H1 (cell line): ENCODE measurements at regions not wholly inside any gene's neighbourhood (a gene's known extent, or its start where the extent isn't known, plus 50 kb on each side); places are given as distances from the start of the nearest gene placed in this dataset.

ENCODE experiments used
- CTCF ChIA-PET: fragments of 300-600 bp; sonication (Branson Sonifier 250); formaldehyde crosslinking; loops from one replicate; lab custom pipeline; 2021; ENCODE audit not compliant: partially characterized antibody; lab: Charles Lee
- POLR2A ChIA-PET: fragments of 300-600 bp; sonication (Branson Sonifier 250); formaldehyde crosslinking; loops from one replicate; lab custom pipeline; 2021; ENCODE audit warnings: inconsistent platforms; ENCODE audit not compliant: partially characterized antibody; lab: Charles Lee
- DNase-seq, 2 experiments: peaks; one replicate each; pipeline versions ENCODE4 v3.0.0 to v3.0.0-alpha.2; 2010 to 2022; ENCODE audit warnings: low spot score in 2 of 2, low read depth in 1 of 2, mixed read lengths in 1 of 2
- FAIRE-seq: peaks from 2 replicates; lab custom pipeline; 2011; peaks lifted over from hg19 to GRCh38; lab: Jason Lieb, UNC
- H2AFZ ChIP-seq: 2 replicates; pipeline ENCODE4 v1.8.1; 2012; ENCODE audit warnings: low read length, inconsistent platforms
- H2AK5ac ChIP-seq: 2 replicates; pipeline ENCODE4 v1.6.1; 2013; ENCODE audit warnings: low read depth, low read length
- H2BK120ac ChIP-seq: replicated peaks from 2 replicates; pipeline ENCODE3; 2013; ENCODE audit warnings: low read depth, low read length, inconsistent platforms
- H2BK12ac ChIP-seq: 2 replicates; pipeline ENCODE4 v1.6.1; 2013; ENCODE audit warnings: low read depth, low read length
- H2BK15ac ChIP-seq: 2 replicates; pipeline ENCODE4 v1.6.1; 2013; ENCODE audit warnings: low read length
- H2BK20ac ChIP-seq: 2 replicates; pipeline ENCODE4 v1.6.1; 2013; ENCODE audit warnings: low read length
- H2BK5ac ChIP-seq: 2 replicates; pipeline ENCODE4 v1.6.1; 2013; ENCODE audit warnings: low read depth, low read length
- H3K14ac ChIP-seq: 2 replicates; pipeline ENCODE4 v1.6.1; 2013; ENCODE audit warnings: inconsistent platforms; ENCODE audit not compliant: insufficient read length
- H3K18ac ChIP-seq: 2 replicates; pipeline ENCODE4 v1.6.1; 2013; ENCODE audit warnings: low read length; ENCODE audit errors: extremely low read depth
- H3K23ac ChIP-seq: 2 replicates; pipeline ENCODE4 v1.6.1; 2013; ENCODE audit warnings: inconsistent platforms; ENCODE audit not compliant: insufficient read length
- H3K23me2 ChIP-seq: 2 replicates; pipeline ENCODE4 v1.6.1; 2013; ENCODE audit warnings: low read depth, low read length
- H3K27ac ChIP-seq: 2 replicates; pipeline ENCODE4 v1.6.1; 2011; ENCODE audit warnings: low read depth, low read length, inconsistent platforms
- H3K27me3 ChIP-seq, 4 experiments: replicated peaks in 1 of 4; 1 replicate in 1 of 4; 2 replicates in 3 of 4; pipeline versions ENCODE4 v1.6.1 to v1.8.1; 2011 to 2013; ENCODE audit warnings: low read length in 3 of 4, mild to moderate bottlenecking in 3 of 4, inconsistent platforms in 2 of 4, mixed read lengths in 2 of 4, moderate library complexity in 1 of 4; ENCODE audit not compliant: control insufficient read depth in 3 of 4, insufficient read depth in 3 of 4; ENCODE audit errors: extremely low read depth in 1 of 4
- H3K36me3 ChIP-seq, 4 experiments: 2 replicates each; pipeline versions ENCODE4 v1.6.1 to v1.8.1; 2011 to 2013; ENCODE audit warnings: mild to moderate bottlenecking in 4 of 4, low read length in 3 of 4, moderate library complexity in 2 of 4, control low read depth in 1 of 4, inconsistent platforms in 1 of 4; ENCODE audit not compliant: insufficient read depth in 4 of 4, control insufficient read depth in 2 of 4
- H3K4ac ChIP-seq: replicated peaks from 2 replicates; pipeline ENCODE3; 2013; ENCODE audit warnings: low read length, low read depth, mixed read lengths, inconsistent platforms; ENCODE audit not compliant: insufficient read length
- H3K4me1 ChIP-seq, 4 experiments: replicated peaks in 1 of 4; 1 replicate in 1 of 4; 2 replicates in 3 of 4; pipeline versions ENCODE4 v1.6.1 to v1.8.1; 2011 to 2013; ENCODE audit warnings: low read length in 3 of 4, inconsistent platforms in 2 of 4, mixed read lengths in 1 of 4; ENCODE audit not compliant: insufficient read depth in 4 of 4, control insufficient read depth in 3 of 4
- H3K4me2 ChIP-seq, 2 experiments: 2 replicates each; pipeline versions ENCODE4 v1.6.1 to v1.8.1; 2011 to 2013; ENCODE audit warnings: low read depth in 2 of 2, low read length in 2 of 2, control low read depth in 1 of 2, inconsistent platforms in 1 of 2, mild to moderate bottlenecking in 1 of 2; ENCODE audit not compliant: insufficient read depth in 1 of 2
- H3K4me3 ChIP-seq, 4 experiments: fragments of 200-600, 300-600 bp in 1 of 4; sonication (generic), shearing (Covaris generic), sonication (Bioruptor Twin) in 1 of 4; 2 replicates each; pipeline versions ENCODE4 v1.5.1 to v1.8.1; 2011 to 2016; ENCODE audit warnings: low read length in 4 of 4, low read depth in 3 of 4, control low read depth in 2 of 4, inconsistent platforms in 2 of 4, mild to moderate bottlenecking in 2 of 4, mixed read lengths in 1 of 4, moderate library complexity in 1 of 4; ENCODE audit not compliant: insufficient read depth in 2 of 4; ENCODE audit errors: extremely low read depth in 1 of 4
- H3K56ac ChIP-seq: replicated peaks from 2 replicates; pipeline ENCODE3; 2013; ENCODE audit warnings: low read depth, mild to moderate bottlenecking, mixed read lengths, low read length, inconsistent platforms; ENCODE audit not compliant: insufficient read length
- H3K79me1 ChIP-seq: 2 replicates; pipeline ENCODE4 v1.6.1; 2013; ENCODE audit warnings: low read depth, low read length, control low read depth
- H3K79me2 ChIP-seq, 2 experiments: 2 replicates each; pipeline versions ENCODE4 v1.6.1 to v1.8.1; 2012 to 2013; ENCODE audit warnings: low read length in 2 of 2, mild to moderate bottlenecking in 2 of 2, inconsistent platforms in 1 of 2; ENCODE audit not compliant: insufficient read depth in 2 of 2, control insufficient read depth in 1 of 2
- H3K9ac ChIP-seq, 4 experiments: replicated peaks in 1 of 4; 1 replicate in 1 of 4; 2 replicates in 3 of 4; pipeline versions ENCODE4 v1.6.1 to v1.8.1; 2011 to 2013; ENCODE audit warnings: low read depth in 3 of 4, low read length in 3 of 4, control low read depth in 2 of 4, mild to moderate bottlenecking in 2 of 4, moderate library complexity in 2 of 4, inconsistent platforms in 1 of 4; ENCODE audit errors: extremely low read depth in 1 of 4
- H3K9me3 ChIP-seq, 2 experiments: 2 replicates each; pipeline versions ENCODE4 v1.6.1 to v1.8.1; 2012 to 2013; ENCODE audit warnings: mild to moderate bottlenecking in 2 of 2, moderate library complexity in 2 of 2, control low read depth in 1 of 2, inconsistent platforms in 1 of 2, low read depth in 1 of 2, low read length in 1 of 2, mixed read lengths in 1 of 2; ENCODE audit not compliant: insufficient read depth in 2 of 2
- H4K20me1 ChIP-seq, 2 experiments: replicated peaks in 1 of 2; 2 replicates each; pipeline versions ENCODE3 to v1.8.1; 2011 to 2013; ENCODE audit warnings: inconsistent platforms in 2 of 2, low read length in 2 of 2, mild to moderate bottlenecking in 1 of 2; ENCODE audit not compliant: insufficient read depth in 2 of 2, control insufficient read depth in 1 of 2
- H4K5ac ChIP-seq: 2 replicates; pipeline ENCODE4 v1.6.1; 2013; ENCODE audit warnings: low read length, low read depth, mixed read lengths, inconsistent platforms; ENCODE audit not compliant: insufficient read length
- H4K8ac ChIP-seq: 2 replicates; pipeline ENCODE4 v1.8.0; 2013; ENCODE audit warnings: mild to moderate bottlenecking, moderate library complexity, low read length, inconsistent platforms; ENCODE audit not compliant: insufficient read depth; ENCODE audit errors: extremely low read depth
- H4K91ac ChIP-seq: replicated peaks from 2 replicates; pipeline ENCODE3; 2013; ENCODE audit warnings: low read length, mixed read lengths, inconsistent platforms; ENCODE audit not compliant: insufficient read length
- BACH1 ChIP-seq: IDR thresholded peaks from 2 replicates; pipeline ENCODE4 v1.6.1; 2012; ENCODE audit warnings: low read length, improper control_type of control experiment
- CHD2 ChIP-seq: IDR thresholded peaks from 2 replicates; pipeline ENCODE4 v1.6.1; 2012; ENCODE audit warnings: low read length, improper control_type of control experiment
- EZH2 ChIP-seq: fragments of 200-600 bp; sonication (generic); IDR thresholded peaks from 2 replicates; pipeline ENCODE4 v1.7.1; 2012; ENCODE audit warnings: low read depth, mild to moderate bottlenecking, moderate library complexity, low read length, inconsistent platforms; ENCODE audit not compliant: severe bottlenecking
- HDAC6 ChIP-seq: IDR thresholded peaks from one replicate; pipeline ENCODE4 v1.7.1; 2012; ENCODE audit warnings: low read depth, mild to moderate bottlenecking, inconsistent platforms, low read length, moderate library complexity
- SAP30 ChIP-seq: fragments of 300-600 bp; sonication (generic); IDR thresholded peaks from 2 replicates; pipeline ENCODE4 v1.7.1; 2012; ENCODE audit warnings: low read length, moderate library complexity, mild to moderate bottlenecking, inconsistent platforms; ENCODE audit not compliant: insufficient read depth, insufficient replicate concordance
- ZNF274 ChIP-seq: IDR thresholded peaks from 2 replicates; pipeline ENCODE4 v1.7.0; 2012; ENCODE audit warnings: low read length, borderline replicate concordance; ENCODE audit errors: extremely low read depth
- WGBS, 2 experiments: shearing (Covaris generic) in 1 of 2; methylation state at CpG; one replicate each; pipeline versions ENCODE4 v1.1.6 to v1.1.7; 2013 to 2015; ENCODE audit warnings: low lambda C conversion rate in 2 of 2, mixed read lengths in 2 of 2, inconsistent platforms in 1 of 2, low coverage in 1 of 2, missing lambda C conversion rate in 1 of 2; ENCODE audit not compliant: insufficient replicate concordance in 2 of 2, insufficient coverage in 1 of 2, insufficient read length in 1 of 2; ENCODE audit errors: extremely low coverage in 1 of 2, missing lambda C conversion rate in 1 of 2; 5-methylcytosine and 5-hydroxymethylcytosine counted together
- TF ChIP-seq, protein P1 (sequence below): IDR thresholded peaks from 2 replicates; pipeline ENCODE4 v1.6.1; 2011; ENCODE audit warnings: low read length, improper control_type of control experiment

GRCh38 chr6:106730718-106731117 lies 101.3 kb downstream of the QRSL1 start:
- no peak overlapping the region for H4K5ac ChIP-seq
- ChIA-PET POLR2A (interaction anchor here (1.0 kb wide), 1 partner anchor 244 kb away, joined by 3 read pairs; the partner anchor contains the start of gene CD24), CTCF (no interaction called here)
- H3K9me3 ChIP-seq, result peaks cover 1 to 3% of the 10 kb centered on the region in 2 experiments; a peak in 2 of 4 replicates
- H3K27ac ChIP-seq, result no peak overlapping the region
- H3K4me3 ChIP-seq, result no peak overlapping the region
- no peaks in the 10 kb centered on the region for H3K79me1 ChIP-seq
- no peak for TF ChIP-seq ZNF274
- no peak for TF ChIP-seq SAP30
- no peak for TF ChIP-seq CHD2
- no peak for TF ChIP-seq EZH2
- no peak for TF ChIP-seq BACH1
- TF ChIP-seq, protein P1, sequence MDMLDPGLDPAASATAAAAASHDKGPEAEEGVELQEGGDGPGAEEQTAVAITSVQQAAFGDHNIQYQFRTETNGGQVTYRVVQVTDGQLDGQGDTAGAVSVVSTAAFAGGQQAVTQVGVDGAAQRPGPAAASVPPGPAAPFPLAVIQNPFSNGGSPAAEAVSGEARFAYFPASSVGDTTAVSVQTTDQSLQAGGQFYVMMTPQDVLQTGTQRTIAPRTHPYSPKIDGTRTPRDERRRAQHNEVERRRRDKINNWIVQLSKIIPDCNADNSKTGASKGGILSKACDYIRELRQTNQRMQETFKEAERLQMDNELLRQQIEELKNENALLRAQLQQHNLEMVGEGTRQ, result no peak
- no peak for TF ChIP-seq HDAC6
- H2AK5ac ChIP-seq, result no peak overlapping the region
- H3K4me2 ChIP-seq, result no peak overlapping the region
- H3K23ac ChIP-seq, result no peak overlapping the region
- 0 out of 2 replicates have a peak overlapping the region, but pooled peaks have one; percentile 31 for H2BK12ac ChIP-seq
- H3K14ac ChIP-seq, result no peak overlapping the region
- H4K20me1 ChIP-seq, result no peaks in the 10 kb centered on the region
- no peak overlapping the region for H2BK120ac ChIP-seq
- no peak for FAIRE-seq
- no peaks in the 10 kb centered on the region for H3K27me3 ChIP-seq
- no peak overlapping the region for H3K4ac ChIP-seq
- no peak overlapping the region for H2BK5ac ChIP-seq
- H3K18ac ChIP-seq, result no peak overlapping the region
- no peak overlapping the region for H3K9ac ChIP-seq
- no peak for DNase-seq
- H3K56ac ChIP-seq, result no peak overlapping the region
- H2AFZ ChIP-seq, result no peak overlapping the region; the same call in 1 of the 2 replicates
- WGBS, 2 experiments, result 89% methylated on average over 6 of the region's 6 CpGs; no CpG with 5 or more reads in 1 of the 2 experiments
- H3K23me2 ChIP-seq, result peaks cover 2% of the 10 kb centered on the region
- H3K79me2 ChIP-seq, result no peaks in the 10 kb centered on the region
- H2BK20ac ChIP-seq, result no peak overlapping the region
- H3K4me1 ChIP-seq, result no peaks in the 10 kb centered on the region; a peak in 1 of 7 replicates
- H4K91ac ChIP-seq, result peak overlapping the region; percentile 54
- H3K36me3 ChIP-seq, result no peaks in the 10 kb centered on the region
- no peak overlapping the region; the same call in 1 of the 2 replicates for H4K8ac ChIP-seq
- H2BK15ac ChIP-seq, result no peak overlapping the region
